ENCODE measurements at regions not wholly inside any gene's neighbourhood (a gene's known extent, or its start where the extent isn't known, plus 50 kb on each side); places are given as distances from the start of the nearest gene placed in this dataset.
"Not testable (repeated sequence)": the region's sequence is repeated elsewhere in the genome, so short reads cannot be mapped to it uniquely, and the experiment has no call there.

- DNase-seq: no peak
These were observed 157.8 kb upstream of the PREP start for GRCh38 chr6:105560611-105561066.

- DNase-seq: no peak
These were observed 154.4 kb upstream of the PREP start for GRCh38 chr6:105557291-105557690.

GRCh38 chr6:105553171-105553570 is 150.3 kb upstream of the PREP start:
- no peak for DNase-seq

GRCh38 chr6:105550955-105551620 is 148.2 kb upstream of the PREP start:
- no peak for DNase-seq

GRCh38 chr6:105546754-105547153 is 143.9 kb upstream of the PREP start:
- no peak for DNase-seq

GRCh38 chr6:105545947-105546731 is 143.3 kb upstream of the PREP start:
- no peak for DNase-seq

- no peak for DNase-seq
These were observed 142.5 kb upstream of the PREP start for GRCh38 chr6:105545228-105545920.

GRCh38 chr6:105539911-105540310 is 137.0 kb upstream of the PREP start:
- no peak for DNase-seq

- DNase-seq: no peak
These were observed 135.2 kb upstream of the PREP start for GRCh38 chr6:105537981-105538578.

GRCh38 chr6:105536961-105537360 is 134.1 kb upstream of the PREP start:
- no peak for DNase-seq

GRCh38 chr6:105533301-105533700 is 130.4 kb upstream of the PREP start:
- no peak for DNase-seq

- DNase-seq: no peak
These were observed 123.5 kb upstream of the PREP start for GRCh38 chr6:105526225-105526872.

- DNase-seq: no peak
These were observed 119.9 kb upstream of the PREP start for GRCh38 chr6:105522626-105523322.

GRCh38 chr6:105519954-105520353 is 117.1 kb upstream of the PREP start:
- no peak for DNase-seq

- DNase-seq: not testable (repeated sequence)
These were observed 116.1 kb upstream of the PREP start for GRCh38 chr6:105518993-105519392.

GRCh38 chr6:105515054-105515453 is 112.2 kb upstream of the PREP start:
- DNase-seq: no peak

- DNase-seq: no peak
These were observed 111.4 kb upstream of the PREP start for GRCh38 chr6:105514306-105514705.

- no peak for DNase-seq
These were observed 108.8 kb upstream of the PREP start for GRCh38 chr6:105511639-105512038.

- no peak for DNase-seq
These were observed 107.9 kb upstream of the PREP start for GRCh38 chr6:105510746-105511145.

GRCh38 chr6:105509506-105510331 is 106.8 kb upstream of the PREP start:
- no peak for DNase-seq

- no peak for DNase-seq
These were observed 104.9 kb upstream of the PREP start for GRCh38 chr6:105507811-105508210.
